Activated T-helper 9 cell treated with anti-CD3 and anti-CD28 coated beads, Interleukin-2, amount 50 U/mL, for 16 hours (primary cell): ENCODE measurements at regions not wholly inside any gene's neighbourhood (a gene's known extent, or its start where the extent isn't known, plus 50 kb on each side); places are given as distances from the start of the nearest gene placed in this dataset.

Experiments used
- DNase-seq: peaks from one replicate; pipeline ENCODE4 v3.0.0-alpha.2; 2020; ENCODE audit warnings: low read depth

DNA sequence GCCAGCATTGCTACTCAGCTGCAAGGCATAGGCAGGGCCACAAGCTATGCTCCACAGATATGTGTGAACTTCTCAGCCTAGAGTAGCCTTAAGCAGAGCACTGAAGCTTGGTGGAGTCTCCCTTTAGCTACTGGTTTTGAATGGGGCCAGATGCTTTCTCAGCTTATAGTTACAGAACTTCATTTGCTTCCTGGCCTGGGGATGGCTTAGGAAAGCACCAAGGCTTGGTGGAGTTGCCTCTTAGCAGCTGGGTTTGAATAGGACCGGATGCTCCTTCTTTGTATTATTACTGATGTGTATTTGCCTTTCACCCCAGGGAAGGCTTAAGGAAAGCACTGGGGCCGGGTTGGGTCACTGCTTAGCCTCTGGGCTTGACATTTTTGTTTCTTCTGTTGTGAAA is 497.8 kb upstream of the SEMA6A start:
- no peak for DNase-seq

DNA sequence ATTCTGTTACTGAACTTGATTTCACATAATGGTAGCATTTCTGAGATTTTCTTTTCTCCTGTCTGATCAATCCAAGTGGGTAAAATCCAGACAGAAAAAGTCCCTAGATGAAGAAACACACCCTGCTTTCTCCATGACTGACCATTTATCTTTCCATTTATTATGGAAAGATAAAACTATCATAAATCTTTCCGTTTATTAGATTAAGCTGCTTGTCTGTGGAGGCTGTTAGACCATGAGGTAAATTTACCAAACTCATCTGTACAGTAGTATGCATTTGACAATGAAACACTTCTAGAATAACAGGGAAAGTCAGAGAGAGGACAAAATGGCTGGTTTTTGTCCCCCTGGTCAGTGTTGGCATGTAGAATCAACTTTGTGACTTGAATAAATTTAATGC is 491.2 kb upstream of the SEMA6A start:
- no peak for DNase-seq

GRCh38 chr5:117065161-117065560 is 490.5 kb upstream of the SEMA6A start:
- DNase-seq = no peak

- no peak for DNase-seq
These were observed 485.5 kb upstream of the SEMA6A start for GRCh38 chr5:117060099-117060498.

GRCh38 chr5:117058740-117059139 is 484.1 kb upstream of the SEMA6A start:
- no peak for DNase-seq

DNA sequence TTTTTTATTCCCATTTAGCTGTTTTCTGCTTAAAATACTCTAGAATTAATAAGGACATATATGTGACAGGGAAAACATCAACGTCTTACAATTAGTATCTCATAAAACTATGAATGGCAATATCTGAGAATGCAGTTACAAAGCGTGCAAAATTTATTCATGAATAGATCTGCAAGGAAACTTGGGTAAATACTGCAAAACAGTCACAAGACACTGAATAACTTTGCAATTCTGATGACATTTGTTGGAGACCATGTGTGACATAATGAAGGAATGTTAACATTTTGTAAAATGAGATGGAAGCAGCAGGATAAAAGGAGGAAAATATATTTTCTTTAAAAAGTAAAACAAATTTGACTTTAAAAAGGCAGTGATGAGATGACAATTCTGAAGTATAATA is 480.9 kb upstream of the SEMA6A start:
- DNase-seq = no peak

DNA sequence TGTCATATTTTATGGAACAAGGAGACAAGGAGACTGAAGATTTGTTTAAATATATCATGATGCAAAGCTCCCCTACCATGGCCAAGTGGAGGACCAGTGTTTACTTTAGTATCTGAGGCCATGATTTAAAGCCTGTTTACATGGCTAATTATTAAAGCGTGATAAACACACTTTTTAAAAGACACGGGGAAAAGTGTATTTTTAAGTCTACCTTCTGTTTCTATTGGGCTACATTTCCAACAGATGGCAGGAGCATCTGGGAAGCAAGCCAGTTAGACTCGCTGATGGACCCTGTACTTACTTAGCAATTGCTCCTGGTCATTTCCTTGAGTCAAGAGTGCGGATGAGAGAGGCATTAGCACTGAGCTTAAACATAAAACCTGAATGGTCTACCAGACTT is 480.3 kb upstream of the SEMA6A start:
- no peak for DNase-seq

GRCh38 chr5:117054141-117054540 is 479.5 kb upstream of the SEMA6A start:
- DNase-seq = no peak

- no peak for DNase-seq
These were observed 467.4 kb upstream of the SEMA6A start for GRCh38 chr5:117041926-117042595.

- no peak for DNase-seq
These were observed 464.4 kb upstream of the SEMA6A start for GRCh38 chr5:117039035-117039434.

DNA sequence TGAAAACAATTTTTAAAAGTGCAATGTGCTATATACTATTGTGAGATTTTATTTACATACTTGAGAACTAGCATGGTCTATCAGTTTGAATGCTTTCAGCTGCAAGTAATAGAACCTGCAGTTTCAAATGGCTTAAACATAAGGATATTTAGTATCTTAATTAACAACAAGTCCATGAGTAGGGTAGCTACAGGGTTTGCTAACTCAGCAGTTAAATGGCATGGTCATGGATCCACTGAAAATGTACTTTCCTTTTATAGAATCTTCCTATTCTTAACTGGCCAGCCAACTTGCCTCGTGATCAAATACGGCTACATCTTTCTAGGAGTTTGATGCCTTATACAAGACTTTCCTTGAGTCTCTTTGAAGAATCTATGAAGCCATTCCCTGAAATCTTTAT is 452.8 kb upstream of the SEMA6A start:
- DNase-seq = no peak

DNA sequence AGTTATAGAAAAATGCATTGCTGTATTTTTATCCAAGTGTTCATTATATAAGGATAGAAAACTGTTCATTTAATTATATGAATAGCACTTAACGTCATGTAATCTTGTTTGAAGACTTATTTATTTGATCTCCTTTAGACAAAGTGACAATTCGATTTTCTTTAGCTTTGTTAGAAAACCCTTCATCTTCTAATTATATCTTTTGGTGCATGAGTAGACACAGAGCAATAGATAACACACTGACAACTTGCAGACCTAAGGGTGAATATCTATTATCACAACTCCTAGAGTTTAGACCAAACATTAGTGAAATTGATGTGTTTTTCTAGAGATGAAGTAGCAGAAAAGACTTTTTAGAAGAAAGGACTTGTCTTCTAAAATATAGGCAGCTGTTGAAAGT is 446.4 kb upstream of the SEMA6A start:
- no peak for DNase-seq

GRCh38 chr5:117013280-117013877 is 438.8 kb upstream of the SEMA6A start:
- no peak for DNase-seq

GRCh38 chr5:117010574-117010973 is 436.0 kb upstream of the SEMA6A start:
- no peak for DNase-seq

DNA sequence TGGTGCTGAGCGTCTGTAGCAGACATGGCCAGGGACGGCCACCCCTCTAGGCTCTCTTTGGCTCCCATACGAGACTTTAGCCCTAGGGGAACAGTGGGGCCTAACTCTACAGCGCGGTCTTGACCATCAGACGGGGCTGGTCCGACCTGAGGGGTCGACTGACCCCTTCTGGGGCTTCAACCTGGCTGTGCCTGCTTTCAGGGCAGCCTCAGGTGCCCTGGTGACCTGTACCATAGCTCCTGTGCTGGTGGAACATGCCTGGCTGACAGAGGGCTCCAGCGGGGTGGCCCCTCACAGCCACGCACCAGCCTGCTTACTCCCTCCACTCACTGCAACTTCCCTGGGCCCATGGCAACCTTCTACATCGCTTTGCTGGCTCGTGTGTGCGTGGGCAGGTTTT is 423.4 kb upstream of the SEMA6A start:
- DNase-seq = no peak

- DNase-seq = no peak
These were observed 418.1 kb upstream of the SEMA6A start for GRCh38 chr5:116992681-116993080.

- no peak for DNase-seq
These were observed 415.4 kb upstream of the SEMA6A start for GRCh38 chr5:116989995-116990394.

- DNase-seq = no peak
These were observed 407.4 kb upstream of the SEMA6A start for GRCh38 chr5:116982035-116982434.

DNA sequence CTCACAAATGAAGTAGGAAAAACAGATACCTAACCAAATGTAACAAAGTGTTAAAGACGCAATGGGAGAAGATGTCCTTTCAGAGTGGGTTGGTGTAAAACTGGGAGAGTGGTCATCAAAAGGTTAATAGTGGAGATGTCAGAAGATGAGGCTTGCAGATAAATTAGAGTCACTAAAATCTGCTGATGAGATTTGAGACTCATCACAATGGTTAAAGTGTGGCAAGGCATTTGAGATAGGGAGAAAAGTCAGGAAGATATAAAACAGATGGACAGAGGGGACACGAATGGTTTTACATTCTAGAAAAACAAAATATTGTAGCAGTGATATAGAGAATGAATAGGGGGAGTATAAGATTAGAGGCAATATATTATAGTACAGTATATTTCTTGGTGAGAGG is 406.0 kb upstream of the SEMA6A start:
- no peak for DNase-seq

DNA sequence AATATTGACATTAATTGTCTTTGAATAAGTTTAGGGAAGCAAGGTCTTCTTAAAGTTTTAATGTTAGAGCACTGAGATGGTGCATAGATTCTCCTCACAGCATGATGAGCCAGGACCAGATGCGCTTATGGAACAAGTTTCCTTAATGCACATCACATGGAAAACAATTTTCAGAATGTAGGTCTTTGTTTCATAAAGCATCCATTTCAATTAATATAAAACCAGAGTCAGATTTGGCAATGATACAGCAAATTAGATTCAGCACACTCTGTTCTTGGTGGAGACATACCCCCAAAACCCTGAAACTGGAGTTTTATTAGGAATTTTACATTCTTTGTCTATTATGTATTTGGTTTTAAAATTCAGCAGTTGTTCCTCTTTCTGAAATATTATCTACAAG is 402.1 kb upstream of the SEMA6A start:
- DNase-seq = no peak

- DNase-seq = no peak
These were observed 396.5 kb upstream of the SEMA6A start for GRCh38 chr5:116971131-116971530.

- no peak for DNase-seq
These were observed 395.7 kb upstream of the SEMA6A start for GRCh38 chr5:116970318-116970717.

DNA sequence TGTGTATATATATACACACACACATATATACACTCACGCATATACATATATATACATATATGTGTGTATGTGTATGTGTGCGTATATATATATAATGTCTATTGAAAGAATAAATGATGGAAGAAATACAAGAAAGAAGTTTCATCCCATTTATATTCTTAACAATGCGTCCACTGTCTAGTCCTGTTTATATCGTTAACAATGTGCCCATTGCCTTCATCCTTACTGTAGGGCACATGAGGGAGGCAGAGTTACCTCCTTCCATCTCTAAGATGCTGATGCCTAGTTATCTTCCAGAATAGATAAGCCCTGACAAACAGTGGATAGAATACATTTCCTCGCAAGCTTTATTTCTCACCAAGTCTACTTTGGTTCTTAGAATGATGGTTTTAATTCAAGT is 389.8 kb upstream of the SEMA6A start:
- DNase-seq = no peak

DNA sequence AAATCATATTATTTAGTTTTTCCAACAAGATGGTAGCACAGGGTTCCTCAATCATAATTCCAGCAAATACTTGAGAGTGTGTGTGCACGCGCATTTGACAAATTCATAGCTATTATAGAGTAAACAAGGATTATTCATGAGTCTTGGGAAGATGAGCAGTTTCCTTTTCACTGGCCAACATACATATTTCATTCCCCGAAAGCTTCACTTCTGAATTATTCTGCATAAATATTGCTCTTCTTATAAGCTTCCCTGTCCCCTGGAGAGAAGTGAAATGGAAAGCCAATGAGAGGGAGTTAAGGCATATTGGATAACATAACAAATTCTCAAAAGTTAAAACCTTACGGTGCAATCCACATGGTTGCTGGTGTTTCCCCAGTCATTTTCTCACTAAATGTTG is 386.4 kb upstream of the SEMA6A start:
- no peak for DNase-seq
